HepG2 (cell line): ENCODE measurements at regions not wholly inside any gene's neighbourhood (a gene's known extent, or its start where the extent isn't known, plus 50 kb on each side); places are given as distances from the start of the nearest gene placed in this dataset.

Source experiments
- ATAC-seq: fragments of 200-7000 bp; cut with Tn5 transposase; 3 replicates; pipeline ENCODE4 v1.9.1; 2020; ENCODE audit warnings: mild to moderate bottlenecking, moderate library complexity
- BruUV-seq: library from RNA; stranded (reverse); fragments of 400-500 nt; replicated peaks from 2 replicates; lab custom pipeline; 2021; lab: Mats Ljungman, UMichigan
- CTCF ChIA-PET: fragments of 300-600 bp; formaldehyde crosslinking; extraction: SDS; loops from one replicate; lab custom pipeline; 2021; ENCODE audit warnings: low total read pairs, inconsistent platforms, low intra/inter-chr PET ratio; lab: Yijun Ruan, JAX
- POLR2A ChIA-PET: fragments of 350-600 bp; sonication (Branson Sonifier 250); formaldehyde crosslinking; loops from one replicate; lab custom pipeline; 2020; ENCODE audit warnings: antibody characterized with exemption, inconsistent platforms; lab: Yijun Ruan, JAX
- DNase-seq: peaks from one replicate; pipeline ENCODE4 v3.0.0-alpha.2; 2015; ENCODE audit warnings: low spot score
- FAIRE-seq: peaks from 3 replicates; lab custom pipeline; 2011; peaks lifted over from hg19 to GRCh38; lab: Jason Lieb, UNC
- H2AFZ ChIP-seq: one replicate; pipeline ENCODE4 v1.6.1; 2011; ENCODE audit warnings: low read length, inconsistent platforms
- H3K27ac ChIP-seq: fragments of 300-600 bp; 3 replicates; pipeline ENCODE4 v1.8.0; 2011; ENCODE audit warnings: mixed run types, mild to moderate bottlenecking, mixed read lengths, low read length, inconsistent platforms; ENCODE audit not compliant: insufficient read depth; ENCODE audit errors: extremely low read length
- H3K27me3 ChIP-seq, 2 experiments: fragments of 200-600 bp in 1 of 2; 2 replicates in 1 of 2; 3 replicates in 1 of 2; pipeline versions ENCODE4 v1.6.0 to v1.8.0; 2011; ENCODE audit warnings: low read length in 2 of 2, mild to moderate bottlenecking in 2 of 2, moderate library complexity in 2 of 2, inconsistent platforms in 1 of 2; ENCODE audit not compliant: insufficient read depth in 2 of 2, control insufficient read depth in 1 of 2
- H3K36me3 ChIP-seq, 2 experiments: fragments of 200-600 bp in 1 of 2; replicated peaks in 1 of 2; 2 replicates in 1 of 2; 3 replicates in 1 of 2; pipeline versions ENCODE4 v1.5.1 to v1.8.0; 2011; ENCODE audit warnings: low read length in 2 of 2, inconsistent platforms in 1 of 2; ENCODE audit not compliant: insufficient read depth in 2 of 2, control insufficient read depth in 1 of 2
- H3K4me1 ChIP-seq: 2 replicates; pipeline ENCODE4 v1.5.1; 2012; ENCODE audit warnings: low read length, inconsistent platforms; ENCODE audit not compliant: insufficient read depth
- H3K4me2 ChIP-seq: 2 replicates; pipeline ENCODE4 v1.6.0; 2011; ENCODE audit warnings: low read depth, low read length, inconsistent platforms
- H3K4me3 ChIP-seq, 3 experiments: fragments of 200-600 bp in 1 of 3; sonication (generic), shearing (Covaris generic) in 1 of 3; replicated peaks in 1 of 3; 2 replicates each; pipeline ENCODE4 v1.5.1; 2011 to 2016; ENCODE audit warnings: low read length in 3 of 3, inconsistent platforms in 2 of 3, low read depth in 2 of 3, mild to moderate bottlenecking in 2 of 3, control low read depth in 1 of 3, mixed read lengths in 1 of 3; ENCODE audit not compliant: insufficient read depth in 1 of 3
- H3K79me2 ChIP-seq: one replicate; pipeline ENCODE4 v1.6.1; 2011; ENCODE audit warnings: low read length, inconsistent platforms; ENCODE audit not compliant: insufficient read depth
- H3K9ac ChIP-seq: 2 replicates; pipeline ENCODE4 v1.6.0; 2011; ENCODE audit warnings: mild to moderate bottlenecking, low read depth, low read length, inconsistent platforms; ENCODE audit not compliant: insufficient read depth
- H3K9me3 ChIP-seq: 2 replicates; pipeline ENCODE4 v1.5.1; 2012; ENCODE audit warnings: mild to moderate bottlenecking, low read length
- H4K20me1 ChIP-seq: 2 replicates; pipeline ENCODE4 v1.6.0; 2011; ENCODE audit warnings: inconsistent platforms, mild to moderate bottlenecking, low read length, moderate library complexity; ENCODE audit not compliant: insufficient read depth
- ATF1 ChIP-seq: IDR thresholded peaks from 2 replicates; pipeline ENCODE4 v1.6.1; 2016; ENCODE audit warnings: mild to moderate bottlenecking, control low read depth
- ATF7 ChIP-seq, 2 experiments: fragments of 450-650 bp in 1 of 2; sonication (generic) in 1 of 2; formaldehyde crosslinking in 1 of 2; IDR thresholded peaks; 2 replicates each; pipeline versions ENCODE4 v1.4.0 to v1.6.1; 2016 to 2020; ENCODE audit warnings: antibody characterized with exemption in 1 of 2, mild to moderate bottlenecking in 1 of 2, missing genetic modification reagents in 1 of 2
- CCAR2 ChIP-seq: fragments of 200-400 bp; formaldehyde crosslinking; optimal IDR thresholded peaks from 2 replicates; pipeline ENCODE3; 2018; ENCODE audit warnings: low read depth, mild to moderate bottlenecking, low read length, moderate library complexity
- KDM4B ChIP-seq: sonication (generic); formaldehyde crosslinking; IDR thresholded peaks from 2 replicates; pipeline ENCODE4 v1.4.0; 2020; ENCODE audit warnings: missing genetic modification reagents
- MATR3 ChIP-seq: sonication (generic); formaldehyde crosslinking; IDR thresholded peaks from 2 replicates; pipeline ENCODE4 v1.4.0; 2020; ENCODE audit warnings: missing genetic modification reagents
- PHF21A ChIP-seq: sonication (generic); formaldehyde crosslinking; IDR thresholded peaks from 2 replicates; pipeline ENCODE4 v1.5.0; 2020; ENCODE audit warnings: mild to moderate bottlenecking, missing genetic modification reagents
- RARA ChIP-seq: IDR thresholded peaks from 2 replicates; pipeline ENCODE4 v1.6.1; 2016; ENCODE audit warnings: missing genetic modification reagents, missing compliant biosample characterization
- SIN3A ChIP-seq: IDR thresholded peaks from 2 replicates; pipeline ENCODE4 v1.6.1; 2011; ENCODE audit warnings: low read depth, mild to moderate bottlenecking, control low read depth, low read length, borderline replicate concordance
- TMF1 ChIP-seq: sonication (generic); formaldehyde crosslinking; IDR thresholded peaks from 2 replicates; pipeline ENCODE4 v1.8.1; 2022; ENCODE audit warnings: low read depth, missing genetic modification reagents
- ZBTB42 ChIP-seq: sonication (generic); formaldehyde crosslinking; IDR thresholded peaks from 2 replicates; pipeline ENCODE4 v1.5.0; 2020; ENCODE audit warnings: mild to moderate bottlenecking, missing genetic modification reagents
- ZNF282 ChIP-seq: fragments of 450-650 bp; IDR thresholded peaks from 2 replicates; pipeline ENCODE4 v1.6.1; 2018; ENCODE audit not compliant: partially characterized antibody
- ZNF333 ChIP-seq: sonication (generic); formaldehyde crosslinking; IDR thresholded peaks from 2 replicates; pipeline ENCODE4 v1.4.0; 2020; ENCODE audit warnings: mild to moderate bottlenecking, missing genetic modification reagents, borderline replicate concordance
- ZNF773 ChIP-seq: sonication (generic); formaldehyde crosslinking; IDR thresholded peaks from 2 replicates; pipeline ENCODE4 v1.4.0; 2020; ENCODE audit warnings: missing genetic modification reagents, borderline replicate concordance
- WGBS: methylation state at CpG from one replicate; pipeline ENCODE4 v1.1.6; 2017; ENCODE audit warnings: low lambda C conversion rate; 5-methylcytosine and 5-hydroxymethylcytosine counted together
- in situ Hi-C: cut with HindIII; loops from 2 replicates; pipeline ENCODE4 v1.10.0; 2017; ENCODE audit warnings: low pct_unique_long_range_greater_than_20kb; ENCODE audit not compliant: extremely low pct_ligation_motif_present
- intact Hi-C: fragments of 100-400 bp; cut with micrococcal nuclease; formaldehyde crosslinking; loops from one replicate; pipeline ENCODE4 v1.10.0; 2022; ENCODE audit not compliant: unreplicated experiment
- TF ChIP-seq, protein P1 (sequence below): sonication (generic); formaldehyde crosslinking; IDR thresholded peaks from 2 replicates; pipeline ENCODE4 v1.5.1; 2020; ENCODE audit warnings: missing genetic modification reagents, mild to moderate bottlenecking, borderline replicate concordance
- TF ChIP-seq, protein P2 (sequence below): IDR thresholded peaks from 2 replicates; pipeline ENCODE4 v1.6.1; 2016; ENCODE audit warnings: low read depth, borderline replicate concordance

- no peak for DNase-seq
- POLR2A ChIA-PET = no interaction called here
- TF ChIP-seq TMF1 (CRISPR knock-in tag) = no peak
- TF ChIP-seq CCAR2 = no peak
- no peak for TF ChIP-seq ZNF333 (CRISPR knock-in tag)
- TF ChIP-seq ZNF282 = no peak
- TF ChIP-seq KDM4B (CRISPR knock-in tag) = no peak
- TF ChIP-seq, all 625 proteins: peak for 0
- no peak overlapping the region for H3K27ac ChIP-seq
- H2AFZ ChIP-seq = no peak overlapping the region
- no peaks in the 10 kb centered on the region for H4K20me1 ChIP-seq
- ATAC-seq = no peak
- FAIRE-seq = no peak
- CTCF ChIA-PET = no interaction called here
- in situ Hi-C loops (loop anchor here (10.0 kb wide), 1 partner anchor 200 kb away; no protein-coding TSS in a partner anchor), intact Hi-C loops (loop anchor here (5.0 kb wide), 1 partner anchor 97 kb away; no protein-coding TSS in a partner anchor)
- 21% methylated on average over 16 of the region's 16 CpGs for WGBS
- no peak overlapping the region for H3K4me3 ChIP-seq
- no TSS peak for BruUV-seq
- no peaks in the 10 kb centered on the region for H3K9me3 ChIP-seq
- peaks cover 13% of the 10 kb centered on the region for H3K4me1 ChIP-seq
- no peaks in the 10 kb centered on the region for H3K79me2 ChIP-seq
- no peak overlapping the region for H3K9ac ChIP-seq
- H3K27me3 ChIP-seq = peaks cover 12 to 56% of the 10 kb centered on the region in 2 experiments; a peak in 3 of 5 replicates
- H3K36me3 ChIP-seq = no peaks in the 10 kb centered on the region
- no peak overlapping the region for H3K4me2 ChIP-seq
Measured at GRCh38 chr2:238564286-238564920, 137.7 kb downstream of the ASB1 start.

DNA sequence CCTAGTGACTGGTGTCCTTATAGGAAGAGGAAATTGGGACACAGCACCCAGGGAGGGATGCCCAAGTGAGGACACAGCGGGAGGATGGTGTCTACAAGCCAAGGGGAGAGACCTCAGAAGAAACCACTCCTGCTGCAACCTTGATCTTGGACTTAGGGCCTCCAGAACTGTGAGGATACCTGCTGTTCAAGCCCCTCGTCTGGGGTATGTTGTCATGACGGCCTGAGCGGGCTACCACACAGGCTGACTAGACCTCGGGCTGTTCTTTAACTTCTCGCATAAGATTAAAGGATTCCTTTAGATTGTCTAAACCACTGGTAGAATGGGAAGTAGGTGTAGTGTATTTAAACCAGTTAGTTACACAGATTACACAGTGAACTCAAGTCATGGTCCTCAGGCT lies 138.3 kb downstream of the ASB1 start:
- H3K79me2 ChIP-seq = no peaks in the 10 kb centered on the region
- H3K9ac ChIP-seq = no peak overlapping the region
- TF ChIP-seq ATF1 (no peak), ATF7 (IDR thresholded peaks at IDR 0.05) (no peak), ATF7 (CRISPR knock-in tag; IDR thresholded peaks at IDR 0.05) (no peak), MATR3 (CRISPR knock-in tag) (no peak), PHF21A (CRISPR knock-in tag) (no peak), RARA (CRISPR knock-in tag) (no peak), ZNF773 (CRISPR knock-in tag) (no peak), ZBTB42 (CRISPR knock-in tag) (no peak), SIN3A (no peak)
- TF ChIP-seq, protein P1, sequence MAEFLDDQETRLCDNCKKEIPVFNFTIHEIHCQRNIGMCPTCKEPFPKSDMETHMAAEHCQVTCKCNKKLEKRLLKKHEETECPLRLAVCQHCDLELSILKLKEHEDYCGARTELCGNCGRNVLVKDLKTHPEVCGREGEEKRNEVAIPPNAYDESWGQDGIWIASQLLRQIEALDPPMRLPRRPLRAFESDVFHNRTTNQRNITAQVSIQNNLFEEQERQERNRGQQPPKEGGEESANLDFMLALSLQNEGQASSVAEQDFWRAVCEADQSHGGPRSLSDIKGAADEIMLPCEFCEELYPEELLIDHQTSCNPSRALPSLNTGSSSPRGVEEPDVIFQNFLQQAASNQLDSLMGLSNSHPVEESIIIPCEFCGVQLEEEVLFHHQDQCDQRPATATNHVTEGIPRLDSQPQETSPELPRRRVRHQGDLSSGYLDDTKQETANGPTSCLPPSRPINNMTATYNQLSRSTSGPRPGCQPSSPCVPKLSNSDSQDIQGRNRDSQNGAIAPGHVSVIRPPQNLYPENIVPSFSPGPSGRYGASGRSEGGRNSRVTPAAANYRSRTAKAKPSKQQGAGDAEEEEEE (CRISPR knock-in tag) = no peak
- TF ChIP-seq, protein P2, sequence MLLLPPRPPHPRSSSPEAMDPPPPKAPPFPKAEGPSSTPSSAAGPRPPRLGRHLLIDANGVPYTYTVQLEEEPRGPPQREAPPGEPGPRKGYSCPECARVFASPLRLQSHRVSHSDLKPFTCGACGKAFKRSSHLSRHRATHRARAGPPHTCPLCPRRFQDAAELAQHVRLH = no peak
- DNase-seq (no peak), FAIRE-seq (no peak), ATAC-seq (no peak)
- BruUV-seq = no TSS peak
- ChIA-PET POLR2A (no interaction called here), CTCF (no interaction called here)
- H3K27me3 ChIP-seq = peaks cover 12 to 63% of the 10 kb centered on the region in 2 experiments; a peak in 3 of 5 replicates
- no peaks in the 10 kb centered on the region for H3K9me3 ChIP-seq
- H3K27ac ChIP-seq = no peak overlapping the region
- H3K4me2 ChIP-seq = no peak overlapping the region
- H3K4me3 ChIP-seq = no peak overlapping the region
- no peaks in the 10 kb centered on the region for H3K36me3 ChIP-seq
- H4K20me1 ChIP-seq = no peaks in the 10 kb centered on the region
- peaks cover 13% of the 10 kb centered on the region for H3K4me1 ChIP-seq
- 18% methylated on average over 5 of the region's 6 CpGs for WGBS
- in situ Hi-C loops (loop anchor here (10.0 kb wide), 1 partner anchor 200 kb away; no protein-coding TSS in a partner anchor), intact Hi-C loops (no loop called here)
- H2AFZ ChIP-seq = no peak overlapping the region
